T-helper 1 cell treated with Interleukin-12 subunit alpha and Interleukin-12 subunit beta and Interleukin-4 antibody, amounts not matched to agents 30 μg/mL and 1 μg/mL, for 36 hours (primary cell): ENCODE measurements at regions not wholly inside any gene's neighbourhood (a gene's known extent, or its start where the extent isn't known, plus 50 kb on each side); places are given as distances from the start of the nearest gene placed in this dataset.
"Not testable (repeated sequence)": the region's sequence is repeated elsewhere in the genome, so short reads cannot be mapped to it uniquely, and the experiment has no call there.

Experiments
- H3K27ac Mint-ChIP-seq: one replicate; pipeline ENCODE4 v1.8.0; 2021; ENCODE audit warnings: mild to moderate bottlenecking, mixed read lengths
- H3K27me3 Mint-ChIP-seq: one replicate; pipeline ENCODE4 v1.8.0; 2021; ENCODE audit warnings: low read depth, mixed read lengths
- H3K36me3 Mint-ChIP-seq: one replicate; pipeline ENCODE4 v1.8.0; 2021; ENCODE audit warnings: low read depth, mixed read lengths
- H3K4me1 Mint-ChIP-seq: one replicate; pipeline ENCODE4 v1.8.0; 2021; ENCODE audit warnings: low read depth, mixed read lengths
- H3K4me3 Mint-ChIP-seq: one replicate; pipeline ENCODE4 v1.8.0; 2021; ENCODE audit warnings: mild to moderate bottlenecking, moderate library complexity, mixed read lengths
- H3K9me3 Mint-ChIP-seq: one replicate; pipeline ENCODE4 v1.8.0; 2021; ENCODE audit warnings: mixed read lengths

DNA sequence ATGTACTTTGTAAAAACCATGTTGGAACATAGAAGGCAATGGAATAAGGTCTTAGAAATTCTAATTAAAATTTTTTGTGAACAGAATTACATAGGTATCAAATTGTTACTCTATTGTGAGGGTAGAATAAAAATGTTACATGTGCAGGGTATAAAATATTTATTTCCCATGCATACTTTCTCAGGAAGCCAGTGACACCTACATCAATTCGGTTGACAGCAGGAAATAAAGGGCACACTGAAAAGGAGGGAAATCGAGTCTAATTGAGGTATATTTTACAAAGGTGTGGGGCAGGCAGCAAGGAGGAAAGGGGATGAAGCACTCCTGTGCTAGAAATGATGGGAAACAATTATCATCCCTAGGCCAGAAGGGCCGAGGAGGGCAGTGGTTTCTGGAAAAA, 244.9 kb downstream of the C7orf25 start:
- Mint-ChIP-seq H3K27me3 (no peaks in the 10 kb centered on the region), H3K4me3 (no peak overlapping the region), H3K27ac (no peak overlapping the region), H3K9me3 (peaks cover 22% of the 10 kb centered on the region), H3K36me3 (no peaks in the 10 kb centered on the region), H3K4me1 (no peaks in the 10 kb centered on the region)

DNA sequence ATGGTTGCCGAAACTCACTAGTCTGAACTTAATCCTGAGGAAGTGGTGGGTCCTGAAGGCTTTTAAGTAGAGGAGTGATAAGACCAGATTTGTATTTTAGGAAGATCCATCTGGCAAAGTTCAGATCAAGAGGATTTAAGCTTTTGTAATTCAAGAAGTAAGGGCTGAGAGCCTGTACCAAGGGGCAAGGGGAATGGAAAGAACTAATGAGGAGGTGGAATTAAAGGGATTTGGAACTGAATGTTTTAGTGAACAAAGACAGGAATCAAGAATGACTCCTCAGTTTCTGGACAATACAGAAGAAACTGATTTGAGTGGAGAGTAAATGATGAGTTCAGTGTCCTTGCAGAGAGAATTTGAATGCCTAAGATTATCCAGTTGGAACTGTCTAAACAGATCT, 249.0 kb downstream of the C7orf25 start:
- peaks cover 19% of the 10 kb centered on the region for H3K9me3 Mint-ChIP-seq
- no peaks in the 10 kb centered on the region for H3K27me3 Mint-ChIP-seq
- no peak overlapping the region for H3K27ac Mint-ChIP-seq
- H3K36me3 Mint-ChIP-seq = no peaks in the 10 kb centered on the region
- no peak overlapping the region for H3K4me3 Mint-ChIP-seq
- H3K4me1 Mint-ChIP-seq = no peaks in the 10 kb centered on the region

DNA sequence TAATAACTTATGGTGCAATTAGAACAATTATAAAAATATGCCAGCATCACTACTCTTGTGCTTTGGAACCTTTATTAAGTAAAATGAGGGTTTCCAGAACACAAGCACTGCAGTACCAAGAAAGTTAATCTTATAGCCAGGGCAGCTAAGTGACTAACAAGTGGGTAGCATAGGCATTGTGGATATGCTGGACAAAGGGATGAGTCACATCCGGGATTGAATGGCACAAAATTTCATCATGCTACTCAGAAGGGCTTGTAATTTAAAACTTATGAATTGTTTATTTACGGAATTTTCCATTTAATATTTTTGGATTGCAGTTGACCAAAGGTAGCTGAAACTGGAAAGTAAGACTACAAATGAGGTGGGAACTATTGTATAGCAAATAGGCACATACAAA, 250.6 kb downstream of the C7orf25 start:
- no peaks in the 10 kb centered on the region for H3K27me3 Mint-ChIP-seq
- peaks cover 5% of the 10 kb centered on the region for H3K9me3 Mint-ChIP-seq
- H3K4me3 Mint-ChIP-seq = no peak overlapping the region
- no peaks in the 10 kb centered on the region for H3K36me3 Mint-ChIP-seq
- H3K27ac Mint-ChIP-seq = no peak overlapping the region
- no peaks in the 10 kb centered on the region for H3K4me1 Mint-ChIP-seq

DNA sequence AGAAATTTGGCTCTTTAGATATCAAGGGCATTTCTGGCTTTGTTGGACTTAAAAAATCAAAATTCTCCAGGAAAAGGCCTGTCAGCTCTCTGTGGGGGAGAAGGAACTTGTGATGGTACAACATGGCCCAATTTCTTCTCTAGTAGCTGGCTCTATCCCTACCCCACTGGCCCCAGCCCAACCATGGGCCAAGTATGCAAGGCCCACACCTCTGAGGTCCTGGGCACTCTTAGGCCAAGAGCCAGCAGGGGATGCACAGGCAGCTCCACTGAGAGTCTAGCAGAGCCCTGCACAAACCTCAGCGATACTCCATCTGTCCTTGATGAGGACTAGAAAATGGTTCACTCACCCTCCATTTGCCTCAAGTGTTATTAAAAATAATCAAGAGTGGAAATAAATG, 261.2 kb downstream of the C7orf25 start:
- H3K36me3 Mint-ChIP-seq = no peaks in the 10 kb centered on the region
- no peak overlapping the region for H3K27ac Mint-ChIP-seq
- no peaks in the 10 kb centered on the region for H3K27me3 Mint-ChIP-seq
- no peak overlapping the region for H3K4me3 Mint-ChIP-seq
- H3K9me3 Mint-ChIP-seq = peaks cover under 1% of the 10 kb centered on the region
- no peaks in the 10 kb centered on the region for H3K4me1 Mint-ChIP-seq

DNA sequence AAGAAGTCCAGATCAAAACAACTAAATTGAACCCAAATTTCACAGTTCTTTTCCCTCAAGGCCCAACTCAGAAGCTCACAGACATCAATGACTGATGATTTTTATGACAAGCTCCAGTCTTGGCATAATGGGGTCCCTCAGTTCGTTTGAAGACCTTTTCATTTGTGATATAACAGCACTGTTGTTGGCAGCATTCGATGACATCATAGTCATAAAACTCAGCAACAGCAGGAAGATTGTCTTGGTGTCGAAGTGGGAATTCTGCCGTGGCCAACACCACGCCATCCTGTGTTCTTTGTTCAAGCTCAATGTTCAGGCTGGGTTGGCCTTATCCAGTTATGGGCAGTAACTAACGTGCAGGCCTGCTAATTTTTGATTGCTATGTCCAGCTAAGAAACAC, 261.7 kb downstream of the C7orf25 start:
- H3K36me3 Mint-ChIP-seq = no peaks in the 10 kb centered on the region
- H3K9me3 Mint-ChIP-seq = no peaks in the 10 kb centered on the region
- no peak overlapping the region for H3K27ac Mint-ChIP-seq
- no peak overlapping the region for H3K4me3 Mint-ChIP-seq
- no peaks in the 10 kb centered on the region for H3K27me3 Mint-ChIP-seq
- H3K4me1 Mint-ChIP-seq = no peaks in the 10 kb centered on the region

DNA sequence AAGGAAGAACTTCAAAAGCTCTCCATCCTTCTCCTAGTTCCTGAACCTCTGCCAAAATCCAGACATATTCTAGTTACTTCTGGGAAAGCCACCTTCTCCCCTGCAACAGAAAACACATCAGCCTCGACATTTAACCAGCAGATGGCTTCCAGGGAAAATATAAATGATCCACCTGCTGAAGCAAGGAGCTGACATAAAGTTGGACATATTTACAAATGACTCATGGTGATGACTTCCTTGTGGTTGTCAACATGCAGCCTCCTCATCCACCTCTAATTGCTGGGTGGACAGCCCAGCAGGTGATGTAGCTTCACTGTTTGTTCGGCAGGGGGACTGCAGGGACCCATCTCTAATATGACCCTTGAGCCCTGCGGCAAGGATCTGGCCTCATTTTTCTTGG, 266.0 kb downstream of the C7orf25 start:
- H3K9me3 Mint-ChIP-seq = no peaks in the 10 kb centered on the region
- no peaks in the 10 kb centered on the region for H3K27me3 Mint-ChIP-seq
- no peaks in the 10 kb centered on the region for H3K36me3 Mint-ChIP-seq
- H3K4me1 Mint-ChIP-seq = no peaks in the 10 kb centered on the region
- H3K4me3 Mint-ChIP-seq = no peak overlapping the region
- H3K27ac Mint-ChIP-seq = no peak overlapping the region

DNA sequence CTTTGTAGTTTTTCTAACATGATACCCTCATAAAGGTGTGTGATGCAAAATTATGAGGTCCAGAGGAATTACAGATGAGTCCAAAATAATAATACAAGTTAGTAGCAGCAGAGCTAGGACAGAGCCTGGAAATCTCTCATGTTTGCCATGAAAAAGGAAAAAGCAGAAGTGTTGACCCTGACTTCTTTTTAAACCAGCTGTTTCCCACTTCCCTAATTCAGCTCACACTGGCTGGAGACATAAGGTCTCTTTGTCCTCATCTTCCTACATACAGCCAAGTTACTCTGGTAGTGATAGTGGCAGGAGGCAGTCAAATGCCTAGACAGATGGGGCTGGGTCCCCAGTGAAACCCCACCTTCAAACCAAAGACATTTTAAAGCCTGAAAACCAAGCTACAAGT, 269.2 kb downstream of the C7orf25 start:
- Mint-ChIP-seq H3K4me1 (no peaks in the 10 kb centered on the region), H3K27ac (no peak overlapping the region), H3K4me3 (no peak overlapping the region), H3K27me3 (no peaks in the 10 kb centered on the region), H3K9me3 (no peaks in the 10 kb centered on the region), H3K36me3 (no peaks in the 10 kb centered on the region)

DNA sequence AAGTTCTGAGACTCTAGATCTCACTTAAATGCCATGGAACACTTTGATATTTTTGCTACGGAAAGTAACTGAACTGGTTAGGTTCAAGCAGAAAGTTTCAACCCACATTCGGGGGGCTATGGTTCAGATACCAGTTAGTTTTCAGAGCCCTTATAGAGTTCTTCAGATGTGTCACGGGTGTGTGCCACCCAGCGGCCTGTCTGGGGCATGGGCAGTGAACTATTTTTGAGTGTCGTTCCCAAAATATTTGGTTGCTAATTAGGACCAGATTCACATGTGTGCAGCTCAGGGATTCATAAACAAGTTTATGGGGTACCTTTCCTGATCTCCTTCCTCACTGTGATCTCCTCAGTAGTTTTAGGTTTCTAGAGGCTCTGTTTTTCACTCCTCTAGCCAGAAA, 271.9 kb downstream of the C7orf25 start:
- Mint-ChIP-seq H3K36me3 (no peaks in the 10 kb centered on the region), H3K9me3 (no peaks in the 10 kb centered on the region), H3K27me3 (no peaks in the 10 kb centered on the region), H3K4me3 (no peak overlapping the region), H3K27ac (no peak overlapping the region), H3K4me1 (no peaks in the 10 kb centered on the region)

DNA sequence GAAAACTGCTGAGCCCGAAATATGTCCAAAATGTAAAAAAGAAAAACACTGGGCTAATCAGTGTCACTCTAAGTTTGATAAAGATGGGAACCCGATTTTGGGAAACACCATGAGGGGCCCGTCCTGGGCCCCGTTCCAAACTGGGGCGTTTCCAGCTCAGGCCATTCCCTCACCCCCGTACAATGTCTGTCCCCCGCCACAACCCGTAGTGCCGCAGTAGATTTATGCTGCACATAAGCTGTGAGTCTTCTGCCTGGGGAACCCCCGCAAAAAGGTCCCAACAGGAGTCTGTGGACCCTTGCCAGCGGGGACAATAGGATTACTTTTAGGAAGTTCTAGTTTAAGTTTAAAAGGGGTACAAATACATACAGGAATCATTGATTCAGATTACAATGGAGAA, 275.5 kb downstream of the C7orf25 start:
- H3K27ac Mint-ChIP-seq, H3K4me1 Mint-ChIP-seq: not testable (repeated sequence)

DNA sequence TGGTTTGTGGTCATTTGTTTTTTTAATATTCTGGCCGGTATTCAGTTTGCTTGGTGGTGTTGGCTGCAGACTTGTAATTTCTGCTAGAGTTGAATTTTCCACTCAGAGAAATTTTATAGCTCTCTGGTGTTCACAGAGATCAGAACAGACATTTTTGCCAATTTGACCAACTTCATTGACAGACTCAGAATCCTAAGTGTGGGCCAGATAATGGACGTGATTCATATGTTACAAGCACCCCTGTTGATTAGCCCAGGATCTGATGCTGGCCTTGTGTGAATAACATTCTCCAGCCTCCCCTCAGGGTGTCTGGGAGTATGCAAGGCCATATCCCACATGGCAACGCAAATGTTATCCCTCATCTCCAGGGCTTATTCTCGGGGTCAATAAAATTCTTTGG, 283.8 kb downstream of the C7orf25 start:
- Mint-ChIP-seq H3K27ac (no peak overlapping the region), H3K36me3 (no peaks in the 10 kb centered on the region), H3K4me3 (no peak overlapping the region), H3K27me3 (no peaks in the 10 kb centered on the region), H3K9me3 (no peaks in the 10 kb centered on the region), H3K4me1 (no peaks in the 10 kb centered on the region)

More for the DNA sequence above, 275.5 kb downstream of the C7orf25 start:
- H3K9me3 Mint-ChIP-seq, H3K4me3 Mint-ChIP-seq, H3K27me3 Mint-ChIP-seq, H3K36me3 Mint-ChIP-seq: not testable (repeated sequence)

DNA sequence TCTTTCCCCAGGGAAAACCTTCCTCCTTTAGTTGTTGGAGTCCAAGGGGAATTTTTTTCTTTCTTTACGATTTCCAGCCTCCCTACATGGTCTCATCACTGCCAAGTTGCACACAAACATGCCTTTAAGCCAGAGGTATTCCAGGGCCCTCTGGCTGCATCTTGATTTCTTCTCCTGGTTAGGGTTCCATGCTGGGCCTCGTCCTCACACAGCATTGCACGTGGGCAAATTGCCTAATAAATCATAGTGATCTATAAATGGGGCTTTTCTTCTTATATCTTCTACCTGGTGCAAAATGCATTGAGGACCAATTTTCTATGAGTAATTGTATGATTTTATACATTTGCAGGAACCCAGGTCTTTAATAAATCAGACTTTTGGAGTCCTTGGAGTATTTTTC, 284.2 kb downstream of the C7orf25 start:
- H3K36me3 Mint-ChIP-seq = no peaks in the 10 kb centered on the region
- no peak overlapping the region for H3K27ac Mint-ChIP-seq
- no peak overlapping the region for H3K4me3 Mint-ChIP-seq
- no peaks in the 10 kb centered on the region for H3K9me3 Mint-ChIP-seq
- no peaks in the 10 kb centered on the region for H3K27me3 Mint-ChIP-seq
- H3K4me1 Mint-ChIP-seq = no peaks in the 10 kb centered on the region

DNA sequence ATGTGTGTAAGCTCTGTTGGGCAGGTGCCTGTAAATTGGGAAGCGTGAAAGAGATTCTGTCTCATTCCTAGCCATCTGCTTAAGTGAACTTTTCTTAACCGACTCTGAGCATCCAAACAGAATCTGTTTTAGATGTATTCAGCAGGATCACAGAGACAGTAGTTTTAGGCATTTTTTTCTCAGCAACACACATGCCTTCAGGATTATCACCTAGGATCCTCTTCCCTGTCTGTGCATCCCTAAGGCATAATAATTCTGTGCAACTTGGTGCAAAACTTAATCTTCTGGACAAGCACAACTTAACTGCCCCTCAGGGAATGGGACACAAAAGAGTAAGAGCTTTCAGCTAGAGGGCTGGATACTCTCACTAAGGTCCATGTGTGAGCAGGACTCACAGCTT, 284.8 kb downstream of the C7orf25 start:
- H3K27me3 Mint-ChIP-seq = no peaks in the 10 kb centered on the region
- H3K27ac Mint-ChIP-seq = no peak overlapping the region
- H3K4me1 Mint-ChIP-seq = no peaks in the 10 kb centered on the region
- H3K9me3 Mint-ChIP-seq = no peaks in the 10 kb centered on the region
- no peaks in the 10 kb centered on the region for H3K36me3 Mint-ChIP-seq
- H3K4me3 Mint-ChIP-seq = no peak overlapping the region

DNA sequence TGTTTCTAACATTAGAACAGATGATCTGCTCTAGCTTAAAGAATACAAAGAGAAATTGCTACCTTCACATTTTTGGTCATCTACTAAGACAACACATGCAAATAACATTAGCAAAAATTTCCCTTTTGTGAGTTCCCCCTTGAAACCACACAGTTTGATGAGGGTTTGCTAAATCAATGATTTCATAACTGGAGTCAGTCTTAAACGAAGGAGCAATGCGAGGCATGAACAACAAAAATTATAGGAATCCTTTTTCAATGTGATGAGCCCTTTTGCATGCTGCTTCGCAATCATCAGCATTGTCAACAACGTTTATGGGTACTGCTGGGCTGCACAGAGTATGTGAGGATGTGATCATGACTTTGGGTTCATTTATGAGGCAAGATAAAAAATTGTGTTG, 286.4 kb downstream of the C7orf25 start:
- H3K4me3 Mint-ChIP-seq = no peak overlapping the region
- no peaks in the 10 kb centered on the region for H3K4me1 Mint-ChIP-seq
- no peaks in the 10 kb centered on the region for H3K36me3 Mint-ChIP-seq
- no peaks in the 10 kb centered on the region for H3K27me3 Mint-ChIP-seq
- no peaks in the 10 kb centered on the region for H3K9me3 Mint-ChIP-seq
- H3K27ac Mint-ChIP-seq = no peak overlapping the region

DNA sequence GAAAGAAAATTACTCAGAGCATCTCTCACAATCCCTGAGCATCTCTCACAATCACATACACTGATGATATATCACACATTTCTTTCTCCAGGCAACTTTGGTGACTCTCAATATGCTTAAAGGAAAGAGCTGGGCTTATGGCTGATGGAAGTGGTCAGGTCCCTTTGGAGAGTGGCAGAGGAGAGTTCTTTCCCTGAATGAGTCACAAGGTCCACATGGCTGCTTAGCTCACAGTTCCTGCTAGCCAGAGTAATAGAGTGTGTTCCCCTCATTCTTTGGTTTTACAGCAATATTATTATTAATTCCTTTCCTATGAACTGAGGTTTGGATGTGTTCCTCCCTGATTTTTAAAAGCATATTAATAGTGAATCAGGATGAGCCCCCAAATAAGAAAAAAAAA, 287.4 kb downstream of the C7orf25 start:
- no peaks in the 10 kb centered on the region for H3K4me1 Mint-ChIP-seq
- H3K27ac Mint-ChIP-seq = no peak overlapping the region
- H3K9me3 Mint-ChIP-seq = no peaks in the 10 kb centered on the region
- H3K36me3 Mint-ChIP-seq = no peaks in the 10 kb centered on the region
- no peaks in the 10 kb centered on the region for H3K27me3 Mint-ChIP-seq
- H3K4me3 Mint-ChIP-seq = no peak overlapping the region

DNA sequence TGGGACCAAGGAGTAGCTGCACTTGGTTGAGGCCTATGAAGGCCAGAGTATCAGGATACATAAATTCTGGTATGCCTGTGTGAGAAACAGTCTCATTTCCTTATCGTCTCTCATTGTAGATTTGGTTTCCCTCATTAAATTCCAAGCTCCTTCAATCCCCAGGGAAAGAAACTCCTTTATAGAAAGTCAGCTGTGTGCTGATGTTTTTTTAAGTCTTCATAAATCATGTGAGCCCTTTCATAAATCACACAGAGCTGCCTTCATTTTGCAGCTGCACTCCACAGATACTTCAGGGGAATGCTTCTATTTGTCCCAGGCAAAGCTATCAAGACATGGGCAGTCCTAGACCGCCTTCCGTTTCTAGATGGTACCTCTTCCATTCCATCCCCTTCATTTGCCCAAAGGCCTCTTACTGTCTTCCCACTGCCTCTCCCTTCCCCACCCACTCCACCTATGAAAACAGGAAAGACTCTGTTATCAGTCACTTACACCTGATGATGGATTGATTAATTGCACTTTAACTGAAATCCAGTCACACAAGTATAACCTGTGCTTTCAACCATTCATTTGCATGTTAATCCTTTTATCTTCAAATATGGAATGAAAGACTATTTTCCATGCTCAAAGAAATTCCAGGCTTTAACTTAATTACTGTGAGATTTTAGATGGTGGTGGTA, 290.2 kb downstream of the C7orf25 start:
- no peak overlapping the region for H3K4me3 Mint-ChIP-seq
- no peaks in the 10 kb centered on the region for H3K9me3 Mint-ChIP-seq
- H3K4me1 Mint-ChIP-seq = no peaks in the 10 kb centered on the region
- H3K27me3 Mint-ChIP-seq = no peaks in the 10 kb centered on the region
- H3K36me3 Mint-ChIP-seq = no peaks in the 10 kb centered on the region
- no peak overlapping the region for H3K27ac Mint-ChIP-seq
